Motor neuron (in vitro differentiated cells): ENCODE measurements at regions not wholly inside any gene's neighbourhood (a gene's known extent, or its start where the extent isn't known, plus 50 kb on each side); places are given as distances from the start of the nearest gene placed in this dataset.

Experiments
- ATAC-seq, 8 experiments: fragments of 200-7000 bp; cut with Tn5 transposase; replicated peaks in 6 of 8; 2 replicates each; pipeline ENCODE4 v1.8.0; 2021; ENCODE audit warnings: mild to moderate bottlenecking in 8 of 8, moderate library complexity in 8 of 8
- H3K27ac ChIP-seq, 2 donors: fragments of 250-450 bp; sonication (Bioruptor Pico); 2 replicates each; pipeline ENCODE4 v1.9.0; 2021; ENCODE audit warnings: antibody characterized with exemption in 2 of 2, mild to moderate bottlenecking in 2 of 2, moderate library complexity in 1 of 2
- H3K4me1 ChIP-seq, 2 donors: fragments of 250-450 bp; sonication (Bioruptor Pico); replicated peaks in 1 of 2; 2 replicates each; pipeline ENCODE4 v1.6.1; 2021; ENCODE audit warnings: antibody characterized with exemption in 2 of 2, mild to moderate bottlenecking in 2 of 2, moderate library complexity in 1 of 2
- H3K4me3 ChIP-seq, 5 donors: fragments of 250-450 bp; sonication (Bioruptor Pico); 2 replicates each; pipeline ENCODE4 v1.9.0; 2021; ENCODE audit warnings: antibody characterized with exemption in 5 of 5, mild to moderate bottlenecking in 5 of 5, moderate library complexity in 4 of 5
- WGBS, 10 experiments: fragments of 450-650 bp; shearing (Covaris generic); methylation state at CpG; one replicate each; pipeline ENCODE4 v1.0.0; 2022; 5-methylcytosine and 5-hydroxymethylcytosine counted together
- in situ Hi-C, 9 experiments: fragments of 400-800 bp; cut with MboI; loops; one replicate each; pipeline ENCODE4 v1.15.0; 2021; ENCODE audit warnings: low sequenced_read_pairs in 9 of 9, low pct_unique_long_range_greater_than_20kb in 2 of 9; ENCODE audit not compliant: unreplicated experiment in 9 of 9

DNA sequence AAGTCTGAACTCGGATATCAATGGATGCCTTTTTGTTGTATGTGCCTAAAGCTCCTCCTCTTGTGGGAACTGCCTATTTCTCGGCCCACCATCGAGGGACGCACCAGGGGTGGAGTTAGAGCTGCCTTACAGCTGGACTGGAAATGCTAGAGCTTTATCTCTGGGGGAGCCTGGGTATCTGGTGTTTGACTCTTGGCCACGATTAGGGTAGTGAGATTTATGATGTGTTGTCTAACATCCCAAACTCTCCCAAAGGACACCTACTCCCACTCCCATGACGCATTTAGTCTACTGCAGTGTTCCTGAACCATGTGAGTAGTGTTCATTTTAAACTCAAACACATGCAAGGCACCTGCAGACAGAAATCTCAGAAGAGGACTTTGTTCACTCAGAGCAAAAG lies 594.8 kb downstream of the METTL4 start:
- 0 to 100% (median 78%) methylated on average over 1 to 5 of the region's 6 CpGs; no CpG with 5 or more reads in 3 of the 10 experiments for WGBS, 10 experiments
- in situ Hi-C loops = no loop called here
- no peak overlapping the region for H3K27ac ChIP-seq
- H3K4me3 ChIP-seq = no peak overlapping the region
- ATAC-seq = no peak
- H3K4me1 ChIP-seq = no peaks in the 10 kb centered on the region

- Histone ChIP-seq H3K4me1 (no peaks in the 10 kb centered on the region), H3K4me3 (no peak overlapping the region), H3K27ac (no peak overlapping the region)
- ATAC-seq = no peak
- WGBS, 10 experiments = 0 to 96% (median 54%) methylated on average over 1 to 2 of the region's 2 CpGs; no CpG with 5 or more reads in 2 of the 10 experiments
- in situ Hi-C loops = no loop called here
Observed at GRCh38 chr18:1982056-1982455, 589.2 kb downstream of the METTL4 start.

GRCh38 chr18:1983746-1984515 lies 587.4 kb downstream of the METTL4 start:
- in situ Hi-C loops = no loop called here
- 14 to 100% (median 38%) methylated on average over 1 to 3 of the region's 3 CpGs; no CpG with 5 or more reads in 1 of the 10 experiments for WGBS, 10 experiments
- ATAC-seq = no peak
- no peaks in the 10 kb centered on the region for H3K4me1 ChIP-seq
- H3K27ac ChIP-seq = no peak overlapping the region
- no peak overlapping the region for H3K4me3 ChIP-seq

DNA sequence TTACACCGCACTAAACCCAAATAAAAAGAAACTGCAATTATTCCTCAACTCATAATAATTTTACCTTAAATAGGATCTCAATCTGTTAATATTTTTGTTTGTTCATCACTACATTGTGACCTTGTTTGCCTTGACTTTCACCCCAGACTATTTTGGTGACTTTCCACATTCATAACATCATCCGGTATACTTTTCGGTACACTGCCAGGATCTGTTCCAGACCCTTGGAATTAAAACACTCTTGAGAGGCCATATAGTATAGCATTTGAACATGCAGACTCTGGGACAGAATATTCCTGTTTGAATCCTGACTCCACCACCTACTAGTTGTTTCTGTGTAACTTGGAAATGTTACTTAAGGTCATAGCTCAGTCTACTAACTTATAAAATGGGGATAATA lies 577.4 kb downstream of the METTL4 start:
- in situ Hi-C loops = no loop called here
- WGBS, 10 experiments = 33 to 100% (median 95%) methylated on average over 1 to 3 of the region's 3 CpGs
- ATAC-seq = no peak
- H3K4me3 ChIP-seq = no peak overlapping the region
- no peak overlapping the region for H3K27ac ChIP-seq
- no peaks in the 10 kb centered on the region for H3K4me1 ChIP-seq

DNA sequence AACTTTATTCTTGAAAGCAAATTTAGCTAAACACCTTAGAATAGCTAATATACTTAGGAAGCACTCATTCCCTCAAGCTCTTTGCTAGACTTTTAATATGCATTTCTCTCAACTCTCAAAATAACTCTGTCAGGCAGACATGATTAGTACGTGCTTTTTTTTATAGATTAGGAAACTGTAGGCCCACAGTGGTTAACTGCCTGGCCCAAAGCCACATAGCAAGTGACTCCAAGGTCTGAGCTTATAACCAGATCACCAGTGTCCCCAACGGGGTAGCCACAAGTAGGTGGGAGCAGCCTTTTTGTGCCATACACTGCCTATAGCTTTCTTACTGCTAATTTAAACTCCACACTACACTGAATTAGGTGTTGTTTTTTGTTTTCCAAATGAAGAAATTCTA lies 576.8 kb downstream of the METTL4 start:
- WGBS, 10 experiments = 0 to 100% (median 83%) methylated on average over 1 to 2 of the region's 2 CpGs; no CpG with 5 or more reads in 1 of the 10 experiments
- Histone ChIP-seq H3K4me1 (no peaks in the 10 kb centered on the region), H3K4me3 (no peak overlapping the region), H3K27ac (no peak overlapping the region)
- in situ Hi-C loops = no loop called here
- no peak for ATAC-seq

DNA sequence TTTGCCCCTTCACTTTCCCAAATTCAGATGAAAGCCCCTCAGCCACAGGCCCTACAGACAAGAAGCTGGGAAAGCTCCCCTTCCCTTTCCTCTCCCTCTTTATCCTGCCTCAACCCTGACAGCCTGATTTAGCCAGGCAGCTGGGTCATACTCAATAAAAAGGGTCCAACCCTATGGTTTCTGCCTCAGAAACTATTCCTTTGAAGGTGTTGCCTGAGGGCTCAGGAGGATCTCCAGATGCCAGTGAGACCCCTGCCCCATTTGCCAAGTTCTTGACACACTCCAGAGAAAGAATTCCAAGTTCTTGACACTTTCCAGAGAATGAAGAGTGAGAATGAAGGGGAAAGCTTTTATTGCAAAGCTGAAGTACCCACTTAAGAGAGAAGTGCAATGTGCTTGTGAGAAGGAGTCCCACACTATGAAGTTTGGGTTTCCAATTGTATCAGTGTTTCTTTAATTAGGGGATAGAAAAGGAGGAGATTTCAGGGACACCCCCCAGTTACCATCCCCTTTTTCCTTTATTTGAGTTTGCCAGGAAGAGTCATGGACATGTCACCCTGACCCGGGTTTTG lies 576.2 kb downstream of the METTL4 start:
- 20 to 100% (median 100%) methylated on average over 1 of the region's 1 CpG; no CpG with 5 or more reads in 5 of the 10 experiments for WGBS, 10 experiments
- in situ Hi-C loops = no loop called here
- Histone ChIP-seq H3K27ac (no peak overlapping the region), H3K4me3 (no peak overlapping the region), H3K4me1 (no peaks in the 10 kb centered on the region)
- no peak for ATAC-seq

GRCh38 chr18:1998121-1998520 lies 573.2 kb downstream of the METTL4 start:
- in situ Hi-C loops = no loop called here
- Histone ChIP-seq H3K27ac (no peak overlapping the region), H3K4me3 (no peak overlapping the region), H3K4me1 (peaks cover 0 to 17% of the 10 kb centered on the region in 2 donors)
- WGBS, 10 experiments = 33 to 100% (median 81%) methylated on average over 1 to 2 of the region's 2 CpGs; no CpG with 5 or more reads in 3 of the 10 experiments
- ATAC-seq = no peak

GRCh38 chr18:1999387-1999786 lies 571.9 kb downstream of the METTL4 start:
- ATAC-seq = no peak
- H3K4me3 ChIP-seq = no peak overlapping the region
- 20 to 100% (median 85%) methylated on average over 1 to 3 of the region's 3 CpGs for WGBS, 10 experiments
- no peak overlapping the region for H3K27ac ChIP-seq
- H3K4me1 ChIP-seq = peaks cover 0 to 17% of the 10 kb centered on the region in 2 donors
- in situ Hi-C loops = no loop called here

- Histone ChIP-seq H3K27ac (no peak overlapping the region), H3K4me1 (peaks cover 0 to 17% of the 10 kb centered on the region in 2 donors), H3K4me3 (no peak overlapping the region)
- 0 to 100% (median 67%) methylated on average over 1 to 2 of the region's 2 CpGs; no CpG with 5 or more reads in 3 of the 10 experiments for WGBS, 10 experiments
- ATAC-seq = peak in 1 of 8 experiments; percentile 39
- in situ Hi-C loops = no loop called here
Observed at GRCh38 chr18:2002151-2002550, 569.2 kb downstream of the METTL4 start.

DNA sequence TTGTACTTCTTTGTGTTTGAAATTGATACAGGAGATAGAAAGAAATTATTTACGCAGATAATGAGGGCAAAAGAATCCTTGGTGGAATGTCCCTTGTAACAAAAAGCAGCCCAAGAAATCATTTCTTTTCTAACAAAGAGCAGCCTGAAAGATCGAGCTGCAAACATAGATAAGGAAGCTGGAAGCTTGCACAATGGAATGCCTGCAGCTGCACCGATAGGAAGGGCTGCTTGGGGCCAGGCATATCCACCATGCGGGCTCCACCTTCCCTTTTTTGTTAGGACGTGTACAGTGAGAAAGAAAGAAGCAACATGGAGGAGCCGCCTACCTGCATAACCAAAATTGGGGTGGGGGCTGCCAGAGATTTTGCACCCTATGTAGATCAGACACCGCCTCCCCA lies 568.7 kb downstream of the METTL4 start:
- WGBS, 10 experiments = 30 to 88% (median 60%) methylated on average over 1 to 7 of the region's 7 CpGs; no CpG with 5 or more reads in 1 of the 10 experiments
- H3K4me3 ChIP-seq = no peak overlapping the region
- in situ Hi-C loops = no loop called here
- H3K4me1 ChIP-seq = peaks cover 0 to 17% of the 10 kb centered on the region in 2 donors
- peak in 1 of 8 experiments; percentile 39 for ATAC-seq
- no peak overlapping the region for H3K27ac ChIP-seq

- in situ Hi-C loops = no loop called here
Observed at GRCh38 chr18:2009942-2010697, 561.2 kb downstream of the METTL4 start.

GRCh38 chr18:2027016-2027415 lies 544.3 kb downstream of the METTL4 start:
- ATAC-seq = no peak
- H3K27ac ChIP-seq = no peak overlapping the region
- 0 to 42% (median 19%) methylated on average over 1 to 2 of the region's 2 CpGs; no CpG with 5 or more reads in 6 of the 10 experiments for WGBS, 10 experiments

More at GRCh38 chr18:2009942-2010697, 561.2 kb downstream of the METTL4 start:
- H3K4me1 ChIP-seq = no peaks in the 10 kb centered on the region
- ATAC-seq = no peak
- 0 to 69% (median 52%) methylated on average over 1 to 2 of the region's 2 CpGs; no CpG with 5 or more reads in 2 of the 10 experiments for WGBS, 10 experiments
- H3K4me3 ChIP-seq = no peak overlapping the region
- H3K27ac ChIP-seq = no peak overlapping the region

GRCh38 chr18:2027756-2028155 lies 543.5 kb downstream of the METTL4 start:
- ATAC-seq = no peak

More at GRCh38 chr18:2027016-2027415, 544.3 kb downstream of the METTL4 start:
- in situ Hi-C loops = no loop called here
- peaks cover 0 to 5% of the 10 kb centered on the region in 2 donors for H3K4me1 ChIP-seq
- no peak overlapping the region for H3K4me3 ChIP-seq

More at GRCh38 chr18:2027756-2028155, 543.5 kb downstream of the METTL4 start:
- Histone ChIP-seq H3K4me3 (no peak overlapping the region), H3K27ac (no peak overlapping the region), H3K4me1 (peaks cover 0 to 4% of the 10 kb centered on the region in 2 donors)
- in situ Hi-C loops = no loop called here
